Hepatic stellate cell (primary cell): ENCODE measurements at regions not wholly inside any gene's neighbourhood (a gene's known extent, or its start where the extent isn't known, plus 50 kb on each side); places are given as distances from the start of the nearest gene placed in this dataset.
"Not testable (repeated sequence)": the region's sequence is repeated elsewhere in the genome, so short reads cannot be mapped to it uniquely, and the experiment has no call there.

Source experiments
- DNase-seq: peaks from one replicate; pipeline ENCODE4 v3.0.0; 2011; ENCODE audit warnings: low spot score

DNA sequence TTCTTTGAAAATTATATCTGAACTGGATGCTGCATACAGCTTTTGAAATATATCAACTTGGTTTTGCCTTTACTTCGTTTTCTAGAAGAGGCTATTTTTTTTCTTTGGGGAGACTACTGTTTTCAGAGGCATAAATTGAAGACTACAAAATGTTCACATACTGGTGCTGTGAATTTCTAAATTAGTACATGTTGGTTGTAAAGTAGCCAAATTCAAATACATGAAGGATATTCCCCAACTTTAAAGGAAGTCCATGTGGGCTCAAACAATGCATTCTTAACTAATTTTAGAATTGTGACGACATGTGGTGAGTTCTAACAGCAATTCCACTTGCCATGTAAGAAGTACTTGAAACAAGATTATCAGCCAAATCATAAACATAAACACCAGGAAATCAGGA lies 295.7 kb downstream of the TUSC7 start:
- no peak for DNase-seq

DNA sequence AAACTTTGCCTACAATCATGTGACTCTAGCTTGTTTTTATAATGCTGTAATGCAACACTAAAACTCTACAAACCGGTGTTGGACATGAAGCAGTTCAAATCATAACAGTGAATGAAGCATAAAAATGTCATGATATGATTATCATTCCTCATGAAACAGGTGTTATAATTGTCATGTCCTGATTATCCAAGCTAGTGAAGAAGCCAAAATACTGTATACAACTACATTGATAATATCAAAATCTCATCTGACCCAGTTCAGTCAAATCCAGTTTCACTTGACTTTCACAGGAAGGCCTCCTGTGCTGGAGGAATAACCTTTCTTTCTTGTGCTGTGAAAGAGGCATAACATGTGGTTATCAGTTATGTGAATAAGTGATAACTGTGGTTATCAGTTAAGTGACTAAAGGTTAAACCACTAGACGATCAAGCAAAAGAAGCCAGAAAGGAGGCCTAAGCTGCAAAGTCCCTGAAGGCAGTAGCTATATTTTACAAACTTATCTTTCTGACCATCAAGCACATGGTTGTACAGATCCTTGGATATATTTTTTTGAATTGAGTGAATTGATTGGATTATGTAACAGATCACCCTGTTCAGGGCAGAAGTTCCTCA lies 296.4 kb downstream of the TUSC7 start:
- DNase-seq, result no peak

- DNase-seq, result no peak
Observed at GRCh38 chr3:117010318-117010717, 300.7 kb downstream of the TUSC7 start.

- DNase-seq, result no peak
Observed at GRCh38 chr3:117011687-117012250, 302.2 kb downstream of the TUSC7 start.

- DNase-seq, result no peak
Observed at GRCh38 chr3:117016378-117016777, 306.8 kb downstream of the TUSC7 start.

DNA sequence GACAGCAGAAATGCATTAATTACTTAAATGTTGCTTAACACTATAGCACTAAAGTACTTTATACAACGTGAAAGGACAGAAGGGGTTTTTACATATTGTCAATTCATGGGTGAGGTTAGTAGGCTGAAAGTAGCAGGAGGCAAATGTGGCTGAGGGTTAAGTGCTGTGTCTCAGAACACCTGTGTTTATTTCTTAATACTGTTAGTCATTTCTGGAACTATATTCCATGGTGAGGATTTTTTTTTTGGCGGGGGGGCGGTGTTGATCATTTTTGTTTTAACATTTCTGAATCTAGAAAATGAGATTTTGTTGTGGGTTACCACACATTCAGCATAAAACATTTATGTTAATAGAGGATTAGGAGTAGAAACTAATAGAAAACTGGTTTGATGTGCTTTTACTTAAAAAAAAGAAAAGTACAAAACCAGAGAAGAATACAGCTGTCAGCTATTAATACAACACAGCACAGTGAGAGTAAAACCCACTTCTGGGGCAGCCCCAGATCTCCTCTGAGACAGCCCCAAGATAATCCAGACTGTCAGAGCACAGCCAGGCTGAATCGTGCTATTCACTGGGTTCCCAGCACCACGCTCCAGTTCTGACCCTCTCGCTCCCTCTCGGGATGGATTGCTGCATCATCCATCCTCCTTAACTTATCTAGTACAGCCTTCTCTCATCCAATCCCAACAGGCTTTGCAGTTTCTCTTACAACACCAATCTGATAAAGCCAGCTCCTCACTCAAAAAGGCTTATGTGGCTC lies 307.7 kb downstream of the TUSC7 start:
- no peak for DNase-seq

DNA sequence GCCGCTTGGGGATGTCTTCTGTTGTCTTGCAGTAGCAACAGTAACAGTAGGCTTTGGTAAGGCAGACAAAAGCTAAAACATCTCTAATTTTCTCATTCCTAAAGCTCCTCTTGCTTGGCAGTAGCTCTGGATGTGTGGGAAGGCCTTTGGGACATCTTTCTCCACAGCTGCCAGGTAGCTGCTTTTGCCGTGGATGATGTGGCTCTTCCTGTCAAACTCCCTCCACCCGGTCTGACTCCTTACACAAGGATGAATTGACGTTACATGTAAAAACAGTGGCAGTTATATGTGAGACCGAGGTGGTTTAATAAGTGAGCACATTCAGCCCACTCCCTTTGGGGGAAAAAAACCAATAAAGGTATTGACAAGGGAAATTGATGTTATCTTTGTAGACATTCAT lies 309.1 kb downstream of the TUSC7 start:
- no peak for DNase-seq

GRCh38 chr3:117019082-117019713 lies 309.6 kb downstream of the TUSC7 start:
- peak; percentile 32 for DNase-seq

DNA sequence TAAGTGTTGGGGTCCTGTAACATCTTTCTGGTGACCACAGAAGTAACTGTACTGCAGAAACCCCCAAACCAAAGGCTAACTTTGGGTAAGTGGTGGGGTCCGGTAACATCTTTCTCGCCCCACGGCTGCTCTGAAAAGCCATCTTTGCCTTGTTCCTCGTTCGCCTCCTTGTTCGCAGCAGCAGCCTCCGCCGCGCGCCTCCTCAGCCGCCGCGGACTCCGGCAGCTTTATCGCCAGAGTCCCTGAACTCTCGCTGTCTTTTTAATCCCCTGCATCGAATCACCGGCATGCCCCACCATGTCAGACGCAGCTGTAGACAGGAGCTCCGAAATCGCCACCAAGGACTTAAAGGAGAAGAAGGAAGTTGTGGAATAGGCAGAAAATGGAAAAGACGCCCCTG lies 316.8 kb downstream of the TUSC7 start:
- DNase-seq, result no peak

GRCh38 chr3:117035745-117036144 lies 326.2 kb downstream of the TUSC7 start:
- no peak for DNase-seq

GRCh38 chr3:117036259-117036799 lies 326.8 kb downstream of the TUSC7 start:
- DNase-seq, result peak; percentile 45

DNA sequence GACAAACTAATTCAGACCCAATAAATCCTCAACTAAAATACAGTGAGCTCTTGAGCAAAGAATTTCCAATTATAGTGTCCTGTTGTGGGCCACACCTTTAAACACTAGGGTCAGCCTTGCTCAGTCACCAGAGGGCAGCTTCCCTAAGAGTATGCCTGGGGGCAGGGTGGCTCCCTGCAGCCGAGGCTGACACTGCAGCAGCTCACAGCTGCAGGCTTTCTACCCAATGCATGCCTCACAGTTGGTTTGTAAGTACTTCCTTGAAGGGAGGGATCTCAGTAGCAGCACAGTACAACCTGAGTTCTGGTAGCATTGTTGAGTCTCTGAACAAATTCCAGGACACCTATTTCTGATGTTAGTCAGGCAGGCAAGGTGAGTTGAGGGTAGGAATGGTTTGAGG lies 335.6 kb downstream of the TUSC7 start:
- no peak for DNase-seq

DNA sequence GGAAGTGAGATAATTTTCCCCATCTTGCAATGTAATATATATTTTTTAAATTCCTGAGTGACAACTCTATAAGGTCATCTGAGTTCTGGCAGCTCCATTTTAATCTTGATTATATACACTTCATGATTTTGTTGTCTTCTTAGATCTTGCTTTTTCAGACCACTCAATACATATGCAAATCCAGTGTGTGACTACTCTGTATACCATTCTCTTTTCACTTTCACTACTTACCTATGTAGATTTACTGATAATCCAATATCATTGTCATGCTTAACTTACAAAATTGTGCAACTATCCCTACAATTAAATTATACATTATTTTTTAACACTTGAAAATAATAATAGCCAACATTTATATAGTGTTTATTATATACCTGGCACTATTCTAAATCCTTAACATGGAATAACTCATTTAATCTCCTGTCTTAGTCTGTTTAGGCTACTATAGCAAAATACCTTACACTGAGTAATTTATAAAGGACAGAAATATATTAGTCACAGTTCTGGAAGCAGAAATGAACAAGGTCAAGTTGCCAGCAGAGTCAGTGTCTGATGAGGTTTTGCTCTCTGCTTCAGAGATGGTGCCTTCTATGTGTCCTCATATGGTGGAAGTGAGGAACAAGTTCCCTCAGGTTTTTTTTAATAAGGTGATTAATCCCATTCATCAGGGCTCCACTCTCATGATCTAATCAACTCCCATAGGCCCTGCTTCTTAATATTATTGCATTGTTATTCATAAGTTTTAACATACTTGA lies 338.5 kb downstream of the TUSC7 start:
- DNase-seq, result no peak

- DNase-seq, result peak; percentile 51
Observed at GRCh38 chr3:117052395-117052794, 342.8 kb downstream of the TUSC7 start.

- no peak for DNase-seq
Observed at GRCh38 chr3:117054556-117054955, 345.0 kb downstream of the TUSC7 start.

DNA sequence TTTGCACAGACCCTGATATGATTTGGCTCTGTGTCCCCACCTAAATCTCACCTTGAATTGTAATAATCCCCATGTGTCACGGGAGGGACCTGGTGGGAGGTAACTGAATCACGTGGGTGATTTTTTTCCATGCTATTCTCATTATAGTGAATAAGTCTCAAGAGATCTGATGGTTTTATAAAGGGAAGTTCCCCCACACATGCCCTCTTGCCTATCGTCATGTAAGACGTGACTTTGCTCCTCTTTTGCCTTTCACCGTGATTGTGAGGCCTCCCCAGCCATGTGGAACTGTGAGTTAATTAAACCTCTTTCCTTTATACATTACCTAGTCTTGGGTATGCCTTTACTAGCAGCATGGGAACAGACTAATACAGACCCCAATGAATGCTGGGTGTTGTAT lies 347.4 kb downstream of the TUSC7 start:
- not testable (repeated sequence) for DNase-seq

GRCh38 chr3:117059067-117059955 lies 349.7 kb downstream of the TUSC7 start:
- DNase-seq, result no peak

DNA sequence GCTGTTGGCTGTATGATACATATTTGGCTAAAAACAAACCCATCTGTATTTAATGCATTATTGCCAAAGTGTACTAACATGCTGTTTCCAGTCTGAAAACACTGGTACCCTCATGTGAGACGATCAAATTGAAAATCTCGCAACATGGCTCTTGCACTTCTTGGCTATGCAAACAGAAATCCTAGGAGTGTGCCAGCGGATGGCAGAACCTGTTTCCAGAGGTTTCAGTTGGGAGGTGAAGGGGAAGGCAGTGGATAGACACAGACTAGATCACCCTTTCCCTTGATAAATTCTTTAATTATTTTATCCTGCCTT lies 350.3 kb downstream of the TUSC7 start:
- no peak for DNase-seq

DNA sequence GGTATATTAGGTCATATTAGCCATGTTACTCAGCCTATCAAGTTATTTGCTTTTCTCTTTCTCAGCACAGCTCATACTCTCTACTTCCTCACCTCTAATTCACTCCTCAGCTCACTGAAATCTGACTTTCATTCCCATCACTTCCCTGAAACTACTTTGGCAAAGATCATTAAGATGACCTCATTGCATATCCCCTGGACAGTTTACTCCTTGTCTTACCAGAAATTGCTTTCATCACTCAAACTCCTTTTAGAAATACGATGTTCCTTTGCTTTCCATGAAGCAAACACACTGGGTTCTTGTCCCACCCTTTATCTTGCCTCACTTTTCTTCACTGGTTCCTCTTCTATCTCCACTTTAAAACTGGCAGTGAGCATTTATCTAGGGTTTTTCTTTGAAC lies 354.4 kb downstream of the TUSC7 start:
- no peak for DNase-seq

DNA sequence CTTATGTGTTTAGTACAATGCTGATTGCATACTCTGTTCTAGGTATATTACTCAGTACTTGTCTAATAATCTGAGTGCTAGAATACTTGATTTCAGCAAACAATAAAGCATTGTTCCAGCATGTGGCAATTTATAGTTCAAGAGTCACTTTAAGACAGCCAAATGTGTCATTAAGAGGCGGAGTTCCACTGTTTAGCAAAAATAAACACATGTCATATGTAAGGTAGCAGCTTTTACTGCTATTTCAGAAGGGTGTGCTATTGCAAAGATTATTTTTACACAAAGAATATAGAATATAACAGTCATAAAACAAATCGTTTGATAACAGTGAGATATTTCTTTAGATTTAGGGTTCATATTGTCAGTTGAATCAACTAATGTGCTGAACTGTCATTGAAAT lies 358.7 kb downstream of the TUSC7 start:
- no peak for DNase-seq

- DNase-seq, result no peak
Observed at GRCh38 chr3:117074826-117075225, 365.2 kb downstream of the TUSC7 start.
